MM.1S (cell line): ENCODE measurements at regions not wholly inside any gene's neighbourhood (a gene's known extent, or its start where the extent isn't known, plus 50 kb on each side); places are given as distances from the start of the nearest gene placed in this dataset.

ENCODE experiments used
- CTCF ChIP-seq: fragments of 300-600 bp; sonication (generic); IDR thresholded peaks from 2 replicates; pipeline ENCODE4 v1.5.1; 2016; ENCODE audit warnings: antibody characterized with exemption, low read length, mixed read lengths
- EZH2 ChIP-seq: fragments of 300-600 bp; sonication (generic); optimal IDR thresholded peaks from 2 replicates; pipeline ENCODE3; 2017; ENCODE audit warnings: low read depth, mild to moderate bottlenecking, antibody characterized with exemption, low read length, mixed read lengths
- EZH2phosphoT487 ChIP-seq: fragments of 300-600 bp; sonication (generic); IDR thresholded peaks from 2 replicates; pipeline ENCODE4 v1.6.1; 2018; ENCODE audit warnings: antibody characterized with exemption, low read length

- TF ChIP-seq CTCF, result no peak
- TF ChIP-seq EZH2, result no peak
- TF ChIP-seq EZH2phosphoT487, result no peak
These were observed 1860.7 kb upstream of the PCDH10 start for GRCh38 chr4:131288441-131288840.
